ENCODE measurements at regions not wholly inside any gene's neighbourhood (a gene's known extent, or its start where the extent isn't known, plus 50 kb on each side); places are given as distances from the start of the nearest gene placed in this dataset.

- Histone ChIP-seq H3K4me1 (replicated peaks in 1 of 4; ENCODE audit: control insufficient read depth in 3 of 4, insufficient read depth in 4 of 4, low read length in 3 of 4) (peaks cover 0 to 3% (median 0%) of the 10 kb centered on the region in 4 experiments; a peak in 1 of 7 replicates), H2BK20ac (ENCODE audit: low read length) (no peak overlapping the region), H3K36me3 (ENCODE audit: control insufficient read depth in 2 of 4, insufficient read depth in 4 of 4, low read length in 3 of 4) (no peaks in the 10 kb centered on the region), H2BK5ac (ENCODE audit: low read depth, low read length) (no peak overlapping the region), H3K18ac (ENCODE audit: extremely low read depth, low read length) (no peak overlapping the region), H3K9ac (replicated peaks in 1 of 4; ENCODE audit: extremely low read depth in 1 of 4, low read depth in 3 of 4, low read length in 3 of 4) (no peak overlapping the region), H4K91ac (replicated peaks; ENCODE audit: insufficient read length, low read length) (no peak overlapping the region), H4K20me1 (replicated peaks in 1 of 2; ENCODE audit: control insufficient read depth in 1 of 2, insufficient read depth in 2 of 2, low read length in 2 of 2) (no peaks in the 10 kb centered on the region), H3K9me3 (ENCODE audit: insufficient read depth in 2 of 2, low read depth in 1 of 2, low read length in 1 of 2) (no peaks in the 10 kb centered on the region), H2BK12ac (ENCODE audit: low read depth, low read length) (no peak overlapping the region), H4K8ac (ENCODE audit: extremely low read depth, insufficient read depth, low read length) (no peak overlapping the region), H3K79me1 (ENCODE audit: low read depth, low read length) (no peaks in the 10 kb centered on the region), H3K14ac (ENCODE audit: insufficient read length) (no peak overlapping the region), H3K4me3 (ENCODE audit: extremely low read depth in 1 of 4, insufficient read depth in 2 of 4, low read depth in 3 of 4, low read length in 4 of 4) (no peak overlapping the region), H3K27me3 (replicated peaks in 1 of 4; ENCODE audit: control insufficient read depth in 3 of 4, extremely low read depth in 1 of 4, insufficient read depth in 3 of 4, low read length in 3 of 4) (no peaks in the 10 kb centered on the region), H3K79me2 (ENCODE audit: control insufficient read depth in 1 of 2, insufficient read depth in 2 of 2, low read length in 2 of 2) (no peaks in the 10 kb centered on the region), H3K27ac (ENCODE audit: low read depth, low read length) (no peak overlapping the region), H3K23ac (ENCODE audit: insufficient read length) (no peak overlapping the region), H4K5ac (ENCODE audit: insufficient read length, low read depth, low read length) (no peak overlapping the region), H2BK15ac (ENCODE audit: low read length) (no peak overlapping the region), H3K4me2 (ENCODE audit: insufficient read depth in 1 of 2, low read depth in 2 of 2, low read length in 2 of 2) (no peak overlapping the region), H3K4ac (replicated peaks; ENCODE audit: insufficient read length, low read depth, low read length) (no peak overlapping the region), H2AFZ (ENCODE audit: low read length) (0 out of 2 replicates have a peak overlapping the region, but pooled peaks have one; percentile 8), H2BK120ac (replicated peaks; ENCODE audit: low read depth, low read length) (no peak overlapping the region), H3K23me2 (ENCODE audit: low read depth, low read length) (no peaks in the 10 kb centered on the region), H3K56ac (replicated peaks; ENCODE audit: insufficient read length, low read depth, low read length) (no peak overlapping the region), H2AK5ac (ENCODE audit: low read depth, low read length) (no peak overlapping the region)
- DNase-seq (ENCODE audit: low read depth in 1 of 2, low spot score in 2 of 2): no peak
- ChIA-PET POLR2A (ENCODE audit: partially characterized antibody) (no interaction called here), CTCF (ENCODE audit: partially characterized antibody) (no interaction called here)
- no peak for FAIRE-seq
- WGBS, 2 experiments (ENCODE audit: extremely low coverage in 1 of 2, insufficient coverage in 1 of 2, insufficient read length in 1 of 2, insufficient replicate concordance in 2 of 2, low coverage in 1 of 2, low lambda C conversion rate in 2 of 2, missing lambda C conversion rate in 1 of 2): 86% methylated on average over 4 of the region's 4 CpGs; no CpG with 5 or more reads in 1 of the 2 experiments
- TF ChIP-seq MAFK (IDR thresholded peaks at IDR 0.05; ENCODE audit: low read depth, low read length) (no peak), NRF1 (IDR thresholded peaks at IDR 0.05; ENCODE audit: low read depth, low read length) (no peak), CTCF (IDR thresholded peaks at IDR 0.05; ENCODE audit: control extremely low read depth in 1 of 3, insufficient read depth in 1 of 3, low read depth in 1 of 3, low read length in 3 of 3) (no peak), FOSL1 (IDR thresholded peaks at IDR 0.05; ENCODE audit: insufficient read depth, low read depth, low read length) (no peak), RNF2 (IDR thresholded peaks at IDR 0.05; ENCODE audit: borderline replicate concordance, low read depth, low read length, missing control alignments, poor library complexity, severe bottlenecking) (no peak), RFX5 (IDR thresholded peaks at IDR 0.05; ENCODE audit: borderline replicate concordance, low read depth, low read length) (no peak), TEAD4 (IDR thresholded peaks at IDR 0.05; ENCODE audit: low read depth, low read length) (no peak), GABPA (IDR thresholded peaks at IDR 0.05; ENCODE audit: borderline replicate concordance, insufficient read depth, low read length) (no peak), TAF7 (optimal IDR thresholded peaks at IDR 0.05; ENCODE audit: borderline replicate concordance, low read depth, low read length) (no peak), TCF12 (IDR thresholded peaks at IDR 0.05; ENCODE audit: low read depth, low read length) (no peak)
- TF ChIP-seq, protein P1, sequence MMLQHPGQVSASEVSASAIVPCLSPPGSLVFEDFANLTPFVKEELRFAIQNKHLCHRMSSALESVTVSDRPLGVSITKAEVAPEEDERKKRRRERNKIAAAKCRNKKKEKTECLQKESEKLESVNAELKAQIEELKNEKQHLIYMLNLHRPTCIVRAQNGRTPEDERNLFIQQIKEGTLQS (IDR thresholded peaks at IDR 0.05; ENCODE audit: insufficient read depth, low read depth, low read length): no peak
These were observed 226.9 kb downstream of the TGFB2 start for GRCh38 chr1:218572050-218572449.
